ENCODE measurements at regions not wholly inside any gene's neighbourhood (a gene's known extent, or its start where the extent isn't known, plus 50 kb on each side); places are given as distances from the start of the nearest gene placed in this dataset.
"Not testable (repeated sequence)": the region's sequence is repeated elsewhere in the genome, so short reads cannot be mapped to it uniquely, and the experiment has no call there.

DNA sequence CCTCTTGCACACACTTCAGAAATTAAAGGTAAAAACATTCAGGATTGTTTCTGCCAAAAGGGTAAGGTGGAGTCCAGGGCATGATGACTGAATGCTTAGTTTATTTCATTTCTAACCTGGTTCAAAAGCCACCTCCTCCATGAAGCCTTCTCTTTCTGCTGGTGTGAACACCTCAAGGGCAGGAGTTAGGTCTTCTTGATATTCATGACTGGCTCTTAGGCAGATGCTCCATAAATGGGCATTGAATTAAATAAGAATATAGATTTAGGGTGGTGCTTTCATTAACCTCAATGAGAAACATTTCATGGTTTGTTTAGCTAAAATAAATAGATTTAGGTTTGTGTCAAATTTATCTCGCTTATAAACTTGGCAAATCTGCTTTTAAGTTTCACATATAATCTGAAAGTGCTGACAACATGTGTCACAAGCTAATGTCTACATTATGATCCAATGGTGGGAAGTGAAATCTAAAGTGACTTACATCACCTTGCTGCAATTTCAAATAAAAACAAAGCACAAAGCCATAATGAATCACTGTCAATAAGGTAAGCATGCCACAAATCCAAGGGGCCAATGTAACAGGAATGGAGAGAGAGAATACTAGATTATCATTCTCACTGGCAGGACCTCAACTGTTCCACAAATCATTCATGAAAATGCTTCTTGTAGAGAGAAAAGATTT is 72.7 kb upstream of the GRIP1 start:
- TF ChIP-seq, protein P1, sequence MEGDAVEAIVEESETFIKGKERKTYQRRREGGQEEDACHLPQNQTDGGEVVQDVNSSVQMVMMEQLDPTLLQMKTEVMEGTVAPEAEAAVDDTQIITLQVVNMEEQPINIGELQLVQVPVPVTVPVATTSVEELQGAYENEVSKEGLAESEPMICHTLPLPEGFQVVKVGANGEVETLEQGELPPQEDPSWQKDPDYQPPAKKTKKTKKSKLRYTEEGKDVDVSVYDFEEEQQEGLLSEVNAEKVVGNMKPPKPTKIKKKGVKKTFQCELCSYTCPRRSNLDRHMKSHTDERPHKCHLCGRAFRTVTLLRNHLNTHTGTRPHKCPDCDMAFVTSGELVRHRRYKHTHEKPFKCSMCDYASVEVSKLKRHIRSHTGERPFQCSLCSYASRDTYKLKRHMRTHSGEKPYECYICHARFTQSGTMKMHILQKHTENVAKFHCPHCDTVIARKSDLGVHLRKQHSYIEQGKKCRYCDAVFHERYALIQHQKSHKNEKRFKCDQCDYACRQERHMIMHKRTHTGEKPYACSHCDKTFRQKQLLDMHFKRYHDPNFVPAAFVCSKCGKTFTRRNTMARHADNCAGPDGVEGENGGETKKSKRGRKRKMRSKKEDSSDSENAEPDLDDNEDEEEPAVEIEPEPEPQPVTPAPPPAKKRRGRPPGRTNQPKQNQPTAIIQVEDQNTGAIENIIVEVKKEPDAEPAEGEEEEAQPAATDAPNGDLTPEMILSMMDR (IDR thresholded peaks at IDR 0.05; ENCODE audit: control insufficient read depth, insufficient read depth, low read depth, low read length, missing control alignments): no peak
- no peak overlapping the region for H3K4me3 ChIP-seq (ENCODE audit: control insufficient read depth, low read depth, low read length)
- no peak for DNase-seq (ENCODE audit: low read depth)

- TF ChIP-seq, protein P1 (IDR thresholded peaks at IDR 0.05; ENCODE audit: control insufficient read depth, insufficient read depth, low read depth, low read length, missing control alignments): no peak
- no peak overlapping the region for H3K4me3 ChIP-seq (ENCODE audit: control insufficient read depth, low read depth, low read length)
- DNase-seq (ENCODE audit: low read depth): no peak
Measured at GRCh38 chr12:66753810-66754209, 74.9 kb upstream of the GRIP1 start.

DNA sequence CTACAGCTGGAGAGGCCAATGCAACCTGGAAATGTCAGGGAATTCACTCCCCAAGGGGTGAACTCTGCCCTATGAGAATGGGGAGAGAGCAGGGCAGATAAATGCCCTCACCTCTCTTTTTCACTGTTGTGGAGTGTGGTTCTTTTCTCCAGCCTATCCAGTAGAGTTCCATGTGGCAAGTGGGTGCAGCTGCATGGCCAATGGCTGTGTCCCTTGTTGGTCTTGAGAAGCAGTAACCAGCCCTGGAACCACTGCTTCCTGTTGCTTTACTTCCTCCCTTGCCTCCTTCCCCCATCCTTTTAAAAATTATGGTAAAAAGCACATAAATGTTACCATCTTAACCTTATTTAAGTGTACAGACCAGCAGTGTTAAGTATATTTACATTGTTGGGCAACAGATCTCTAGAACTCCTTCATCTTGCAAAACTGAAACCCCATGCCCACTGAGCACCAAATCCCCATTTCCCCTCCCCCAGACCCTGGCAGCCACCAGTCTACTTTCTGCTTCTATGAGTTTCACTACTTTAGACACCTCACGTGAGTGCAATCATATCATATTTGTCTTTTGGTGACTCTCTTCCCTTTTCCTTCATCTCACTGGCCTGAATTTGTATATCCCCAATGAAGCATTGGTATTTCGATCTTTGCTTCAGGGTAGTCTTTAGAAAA is 77.0 kb upstream of the GRIP1 start:
- DNase-seq (ENCODE audit: low read depth): no peak
- H3K4me3 ChIP-seq (ENCODE audit: control insufficient read depth, low read depth, low read length): no peak overlapping the region
- TF ChIP-seq, protein P1 (IDR thresholded peaks at IDR 0.05; ENCODE audit: control insufficient read depth, insufficient read depth, low read depth, low read length, missing control alignments): no peak

- no peak overlapping the region for H3K4me3 ChIP-seq (ENCODE audit: control insufficient read depth, low read depth, low read length)
- TF ChIP-seq, protein P1 (IDR thresholded peaks at IDR 0.05; ENCODE audit: control insufficient read depth, insufficient read depth, low read depth, low read length, missing control alignments): no peak
Measured at GRCh38 chr12:66756631-66757030, 77.8 kb upstream of the GRIP1 start.

GRCh38 chr12:66760122-66760521 is 81.2 kb upstream of the GRIP1 start:
- not testable (repeated sequence) for H3K4me3 ChIP-seq (ENCODE audit: control insufficient read depth, low read depth, low read length); DNase-seq (ENCODE audit: low read depth)

More at GRCh38 chr12:66756631-66757030, 77.8 kb upstream of the GRIP1 start:
- no peak for DNase-seq (ENCODE audit: low read depth)

GRCh38 chr12:66763467-66763866 is 84.6 kb upstream of the GRIP1 start:
- DNase-seq (ENCODE audit: low read depth): no peak
- TF ChIP-seq, protein P1 (IDR thresholded peaks at IDR 0.05; ENCODE audit: control insufficient read depth, insufficient read depth, low read depth, low read length, missing control alignments): no peak
- no peak overlapping the region for H3K4me3 ChIP-seq (ENCODE audit: control insufficient read depth, low read depth, low read length)

- TF ChIP-seq, protein P1 (IDR thresholded peaks at IDR 0.05; ENCODE audit: control insufficient read depth, insufficient read depth, low read depth, low read length, missing control alignments): no peak
- no peak overlapping the region for H3K4me3 ChIP-seq (ENCODE audit: control insufficient read depth, low read depth, low read length)
- no peak for DNase-seq (ENCODE audit: low read depth)
Measured at GRCh38 chr12:66765204-66765603, 86.3 kb upstream of the GRIP1 start.

Measured in AG09309 (cell line).